K562 (cell line): ENCODE measurements at regions not wholly inside any gene's neighbourhood (a gene's known extent, or its start where the extent isn't known, plus 50 kb on each side); places are given as distances from the start of the nearest gene placed in this dataset.

Experiments used
- ATAC-seq: fragments of 200-7000 bp; cut with Tn5 transposase; 3 replicates; pipeline ENCODE4 v1.9.1; 2020; ENCODE audit warnings: moderate library complexity
- BruUV-seq: library from RNA; stranded (reverse); fragments of 400-500 nt; replicated peaks from 2 replicates; lab custom pipeline; 2021; lab: Mats Ljungman, UMichigan
- CTCF ChIA-PET: fragments of 300-600 bp; formaldehyde crosslinking; extraction: SDS; loops from one replicate; lab custom pipeline; 2021; ENCODE audit warnings: low intra/inter-chr PET ratio; lab: Yijun Ruan, JAX
- POLR2A ChIA-PET: fragments of 300-600, 350-650 bp; sonication (Branson Sonifier 250); formaldehyde crosslinking; extraction: SDS; loops from one replicate; lab custom pipeline; 2021; ENCODE audit warnings: antibody characterized with exemption, inconsistent platforms; lab: Yijun Ruan, JAX
- DNase-seq, 4 experiments: peaks; one replicate each; pipeline versions ENCODE4 v3.0.0 to v3.0.0-alpha.2; 2011 to 2018; ENCODE audit warnings: low spot score in 3 of 4, mixed read lengths in 3 of 4; ENCODE audit errors: extremely low read depth in 1 of 4
- FAIRE-seq: peaks from 2 replicates; lab custom pipeline; 2011; peaks lifted over from hg19 to GRCh38; lab: Jason Lieb, UNC
- H2AFZ ChIP-seq: 2 replicates; pipeline ENCODE4 v1.6.0; 2011; ENCODE audit warnings: low read depth, low read length, control low read depth, inconsistent platforms
- H3K27ac ChIP-seq: fragments of 200-600 bp; 3 replicates; pipeline ENCODE4 v1.8.0; 2011; ENCODE audit warnings: low read depth, mild to moderate bottlenecking, control low read depth, inconsistent platforms, low read length, moderate library complexity, mixed read lengths; ENCODE audit errors: extremely low read depth
- H3K27me3 ChIP-seq, 2 experiments: fragments of 300-600 bp in 1 of 2; 2 replicates in 1 of 2; 3 replicates in 1 of 2; pipeline versions ENCODE4 v1.6.0 to v1.8.0; 2011; ENCODE audit warnings: inconsistent platforms in 2 of 2, low read length in 2 of 2, mild to moderate bottlenecking in 1 of 2, mixed read lengths in 1 of 2, moderate library complexity in 1 of 2; ENCODE audit not compliant: control insufficient read depth in 2 of 2, insufficient read depth in 2 of 2
- H3K36me3 ChIP-seq: fragments of 300-600 bp; 3 replicates; pipeline ENCODE4 v1.8.0; 2011; ENCODE audit warnings: mild to moderate bottlenecking, low read length, inconsistent platforms; ENCODE audit not compliant: control insufficient read depth, insufficient read depth
- H3K4me1 ChIP-seq, 2 experiments: fragments of 200-600 bp in 1 of 2; replicated peaks in 1 of 2; 2 replicates in 1 of 2; 3 replicates in 1 of 2; pipeline versions ENCODE4 v1.5.1 to v1.8.0; 2011; ENCODE audit warnings: inconsistent platforms in 2 of 2, low read length in 2 of 2, mild to moderate bottlenecking in 1 of 2, mixed read lengths in 1 of 2, moderate library complexity in 1 of 2; ENCODE audit not compliant: control insufficient read depth in 2 of 2, insufficient read depth in 2 of 2
- H3K4me2 ChIP-seq: 2 replicates; pipeline ENCODE4 v1.6.1; 2011; ENCODE audit warnings: low read length, control low read depth, inconsistent platforms, mixed read lengths; ENCODE audit not compliant: insufficient read depth
- H3K4me3 ChIP-seq: fragments of 200-600 bp; sonication (generic), shearing (Covaris generic); 2 replicates; pipeline ENCODE4 v1.5.1; 2016; ENCODE audit warnings: control low read depth, inconsistent platforms
- H3K79me2 ChIP-seq: fragments of 200-600 bp; 3 replicates; pipeline ENCODE4 v1.8.0; 2011; ENCODE audit warnings: low read length, inconsistent platforms; ENCODE audit not compliant: control insufficient read depth, insufficient read depth
- H3K9ac ChIP-seq, 2 experiments: 2 replicates each; pipeline versions ENCODE4 v1.6.0 to v1.6.1; 2011; ENCODE audit warnings: low read depth in 2 of 2, low read length in 2 of 2, control low read depth in 1 of 2, inconsistent platforms in 1 of 2, mild to moderate bottlenecking in 1 of 2, mixed read lengths in 1 of 2; ENCODE audit not compliant: insufficient read depth in 1 of 2
- H3K9me1 ChIP-seq: one replicate; pipeline ENCODE4 v1.6.0; 2011; ENCODE audit warnings: inconsistent platforms, mild to moderate bottlenecking, low read length, moderate library complexity; ENCODE audit not compliant: control insufficient read depth, insufficient read depth
- H3K9me3 ChIP-seq: replicated peaks from 2 replicates; pipeline ENCODE4 v1.5.1; 2011; ENCODE audit warnings: low read depth, low read length, inconsistent platforms; ENCODE audit not compliant: control insufficient read depth, insufficient read depth
- H4K20me1 ChIP-seq: replicated peaks from 2 replicates; pipeline ENCODE4 v1.6.1; 2011; ENCODE audit warnings: low read length, inconsistent platforms, mixed read lengths; ENCODE audit not compliant: control insufficient read depth, insufficient read depth
- C11orf30 ChIP-seq: fragments of 450-650 bp; IDR thresholded peaks from 2 replicates; pipeline ENCODE4 v1.6.1; 2016; ENCODE audit warnings: low read depth, mild to moderate bottlenecking
- COPS2 ChIP-seq: fragments of 450-650 bp; conservative IDR thresholded peaks from 2 replicates; pipeline ENCODE4 v1.6.1; 2016; ENCODE audit warnings: mild to moderate bottlenecking, moderate library complexity
- EP300 ChIP-seq: IDR thresholded peaks from 2 replicates; pipeline ENCODE4 v1.6.1; 2012; ENCODE audit warnings: low read length, improper control_type of control experiment
- NCOA1 ChIP-seq: fragments of 450-650 bp; IDR thresholded peaks from 2 replicates; pipeline ENCODE4 v1.6.1; 2016; ENCODE audit warnings: low read depth
- NFATC3 ChIP-seq: fragments of 450-650 bp; IDR thresholded peaks from 2 replicates; pipeline ENCODE4 v1.6.1; 2017; ENCODE audit warnings: mild to moderate bottlenecking
- SREBF1 ChIP-seq: fragments of 150-350 bp; IDR thresholded peaks from 2 replicates; pipeline ENCODE4 v1.6.1; 2014; ENCODE audit warnings: antibody characterized with exemption, low read depth, low read length, borderline replicate concordance
- THRAP3 ChIP-seq: fragments of 450-650 bp; IDR thresholded peaks from 2 replicates; pipeline ENCODE4 v1.6.1; 2016; ENCODE audit warnings: mild to moderate bottlenecking, inconsistent platforms, borderline replicate concordance
- ZNF707 ChIP-seq: fragments of 250-450 bp; sonication (Bioruptor Pico); conservative IDR thresholded peaks from 2 replicates; pipeline ENCODE4 v1.8.0; 2022; ENCODE audit warnings: inconsistent platforms, mild to moderate bottlenecking, moderate library complexity
- WGBS: fragments of 100-300 bp; shearing (Covaris generic); methylation state at CpG from one replicate; pipeline ENCODE4 v1.1.6; 2016; ENCODE audit warnings: low coverage, mixed read lengths; ENCODE audit not compliant: insufficient coverage; ENCODE audit errors: missing lambda C conversion rate; 5-methylcytosine and 5-hydroxymethylcytosine counted together
- in situ Hi-C: fragments of 300-500 bp; cut with MboI; formaldehyde crosslinking; loops from 4 replicates; pipeline ENCODE4 v1.15.0; 2018; ENCODE audit warnings: inconsistent platforms, mixed read lengths
- intact Hi-C: fragments of 100-400 bp; cut with micrococcal nuclease; formaldehyde crosslinking; loops from 2 replicates; pipeline ENCODE4 v1.14.2; 2022

DNA sequence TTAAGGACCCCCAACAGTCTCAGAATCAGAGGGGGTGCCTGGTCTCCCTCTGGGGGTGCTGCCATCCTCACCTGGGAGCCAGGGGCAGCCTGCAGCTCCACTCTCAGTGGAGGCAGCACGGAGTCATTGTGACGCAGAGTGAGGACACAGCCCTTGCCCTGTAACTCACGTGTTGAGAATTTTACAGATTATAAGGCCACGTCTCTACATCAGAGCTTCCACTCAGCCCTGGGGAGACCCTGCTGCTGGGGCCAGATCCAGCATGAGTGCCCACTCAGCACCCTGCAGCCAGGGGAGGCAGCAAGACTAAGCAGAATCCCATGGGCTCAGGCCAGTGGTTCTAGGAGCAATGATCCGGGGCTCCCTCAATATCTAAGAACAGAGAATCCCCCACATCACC is 137.4 kb upstream of the AFDN start:
- no peak overlapping the region for H3K27ac ChIP-seq
- intact Hi-C loops (no loop called here), in situ Hi-C loops (no loop called here)
- no TSS peak for BruUV-seq
- H3K4me2 ChIP-seq = no peak overlapping the region
- no peak overlapping the region for H2AFZ ChIP-seq
- ATAC-seq (no peak), DNase-seq (no peak), FAIRE-seq (no peak)
- H3K79me2 ChIP-seq = no peaks in the 10 kb centered on the region
- no peaks in the 10 kb centered on the region for H4K20me1 ChIP-seq
- no peak overlapping the region for H3K4me3 ChIP-seq
- WGBS = 1% methylated on average over 5 of the region's 5 CpGs
- no peak for TF ChIP-seq NCOA1
- TF ChIP-seq NFATC3 = no peak
- TF ChIP-seq THRAP3 = no peak
- TF ChIP-seq COPS2 = no peak
- no peak for TF ChIP-seq C11orf30
- TF ChIP-seq SREBF1 = no peak
- POLR2A ChIA-PET = interaction anchor here (0.6 kb wide), 1 partner anchor 14 kb away, joined by 3 read pairs; no protein-coding TSS in a partner anchor
- no peak overlapping the region for H3K9ac ChIP-seq
- peaks cover 13 to 46% of the 10 kb centered on the region in 2 experiments; a peak in 4 of 5 replicates for H3K27me3 ChIP-seq
- H3K4me1 ChIP-seq = no peaks in the 10 kb centered on the region; a peak in 1 of 5 replicates
- H3K36me3 ChIP-seq = no peaks in the 10 kb centered on the region
- H3K9me3 ChIP-seq = peaks cover 7% of the 10 kb centered on the region; the same call in 1 of the 2 replicates
- CTCF ChIA-PET = no interaction called here
- H3K9me1 ChIP-seq = no peaks in the 10 kb centered on the region

DNA sequence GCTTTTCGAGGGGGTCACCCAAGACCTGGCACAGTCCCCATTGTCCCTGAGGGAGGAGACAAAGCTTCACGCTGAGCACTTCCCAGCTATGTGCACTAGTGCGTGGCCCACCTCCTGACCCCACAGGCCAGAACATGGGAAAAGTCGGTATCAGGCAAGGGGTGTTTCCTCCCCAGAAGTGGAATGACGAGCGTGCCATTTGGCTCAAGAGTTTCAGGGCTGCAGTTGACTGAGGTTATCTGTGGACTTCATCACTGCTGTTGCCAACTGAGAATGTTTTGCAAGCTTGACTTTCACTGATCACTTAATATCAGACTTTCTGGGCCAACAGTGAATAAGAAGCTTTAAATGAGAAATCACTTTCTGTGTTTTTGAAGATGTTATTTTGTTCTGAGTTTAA is 137.0 kb upstream of the AFDN start:
- intact Hi-C loops (no loop called here), in situ Hi-C loops (no loop called here)
- Histone ChIP-seq H2AFZ (no peak overlapping the region), H3K9ac (no peak overlapping the region), H3K4me2 (no peak overlapping the region), H3K9me1 (no peaks in the 10 kb centered on the region), H4K20me1 (no peaks in the 10 kb centered on the region), H3K79me2 (no peaks in the 10 kb centered on the region), H3K27me3 (peaks cover 11 to 41% of the 10 kb centered on the region in 2 experiments; a peak in 4 of 5 replicates), H3K27ac (no peak overlapping the region), H3K36me3 (no peaks in the 10 kb centered on the region), H3K9me3 (peaks cover 7% of the 10 kb centered on the region; the same call in 1 of the 2 replicates), H3K4me3 (no peak overlapping the region), H3K4me1 (no peaks in the 10 kb centered on the region; a peak in 1 of 5 replicates)
- no TSS peak for BruUV-seq
- ChIA-PET POLR2A (interaction anchor here (0.6 to 1.0 kb wide), 3 partner anchors 10 to 16 kb away, joined by 3 read pairs; no protein-coding TSS in a partner anchor), CTCF (no interaction called here)
- no peak for FAIRE-seq
- no peak for DNase-seq
- under 1% methylated on average over 6 of the region's 6 CpGs for WGBS
- ATAC-seq = no peak
- TF ChIP-seq ZNF707 (CRISPR knock-in tag) (0 out of 2 replicates have a peak, but pooled peaks have one; percentile 29), EP300 (no peak)
